ENCODE measurements at regions not wholly inside any gene's neighbourhood (a gene's known extent, or its start where the extent isn't known, plus 50 kb on each side); places are given as distances from the start of the nearest gene placed in this dataset.

DNA sequence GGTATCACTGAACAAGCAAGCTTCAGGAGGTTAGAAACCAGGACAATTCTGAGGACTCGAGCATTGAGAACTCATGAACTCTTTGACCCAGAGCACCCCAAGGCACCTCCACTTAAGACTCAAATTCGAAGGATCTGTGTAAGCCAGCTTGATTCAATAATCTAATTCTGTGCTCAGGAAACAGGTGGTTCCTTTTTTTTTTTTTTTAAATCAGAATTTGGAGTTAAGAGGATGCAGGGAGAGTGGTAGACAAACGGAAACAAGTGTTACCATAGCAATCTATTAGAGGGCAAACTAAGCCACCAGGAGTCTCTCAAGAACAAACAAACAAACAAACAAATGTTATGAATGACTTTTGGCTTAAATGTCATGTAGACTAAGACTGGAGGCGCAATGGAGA lies 53.8 kb upstream of the DPH5 start:
- in situ Hi-C loops (cut with HindIII; ENCODE audit: low pct_unique_long_range_greater_than_20kb, low sequenced_read_pairs) = no loop called here
- CTCF ChIA-PET = no interaction called here

DNA sequence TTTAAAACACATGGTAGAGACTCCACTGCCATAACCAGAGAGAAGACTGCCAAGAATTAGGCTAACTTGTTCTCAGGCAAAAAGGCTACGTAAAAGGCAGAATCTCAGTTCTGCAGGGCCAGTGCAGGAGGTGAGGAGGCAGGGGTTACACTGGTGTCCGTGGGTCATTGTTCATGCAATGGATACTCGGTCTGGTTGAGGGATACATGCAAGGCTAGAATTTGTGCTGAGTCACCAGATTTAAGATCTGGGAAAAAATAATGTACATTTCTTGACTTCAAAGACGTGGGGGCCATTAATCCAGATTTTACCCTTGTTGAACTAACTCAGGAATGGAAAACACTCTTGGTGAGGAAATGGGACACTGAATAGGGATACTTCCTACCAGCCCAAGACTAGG lies 52.3 kb upstream of the DPH5 start:
- no peak for ATAC-seq
- no peak for TF ChIP-seq SIN3A (IDR thresholded peaks at IDR 0.05; ENCODE audit: borderline replicate concordance, insufficient read depth, low read depth, low read length)
- TF ChIP-seq, protein P1, sequence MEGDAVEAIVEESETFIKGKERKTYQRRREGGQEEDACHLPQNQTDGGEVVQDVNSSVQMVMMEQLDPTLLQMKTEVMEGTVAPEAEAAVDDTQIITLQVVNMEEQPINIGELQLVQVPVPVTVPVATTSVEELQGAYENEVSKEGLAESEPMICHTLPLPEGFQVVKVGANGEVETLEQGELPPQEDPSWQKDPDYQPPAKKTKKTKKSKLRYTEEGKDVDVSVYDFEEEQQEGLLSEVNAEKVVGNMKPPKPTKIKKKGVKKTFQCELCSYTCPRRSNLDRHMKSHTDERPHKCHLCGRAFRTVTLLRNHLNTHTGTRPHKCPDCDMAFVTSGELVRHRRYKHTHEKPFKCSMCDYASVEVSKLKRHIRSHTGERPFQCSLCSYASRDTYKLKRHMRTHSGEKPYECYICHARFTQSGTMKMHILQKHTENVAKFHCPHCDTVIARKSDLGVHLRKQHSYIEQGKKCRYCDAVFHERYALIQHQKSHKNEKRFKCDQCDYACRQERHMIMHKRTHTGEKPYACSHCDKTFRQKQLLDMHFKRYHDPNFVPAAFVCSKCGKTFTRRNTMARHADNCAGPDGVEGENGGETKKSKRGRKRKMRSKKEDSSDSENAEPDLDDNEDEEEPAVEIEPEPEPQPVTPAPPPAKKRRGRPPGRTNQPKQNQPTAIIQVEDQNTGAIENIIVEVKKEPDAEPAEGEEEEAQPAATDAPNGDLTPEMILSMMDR (IDR thresholded peaks at IDR 0.05) = no peak
- no peak for TF ChIP-seq POLR2AphosphoS5 (IDR thresholded peaks at IDR 0.05; ENCODE audit: low read depth, low read length)
- TF ChIP-seq, protein P2, sequence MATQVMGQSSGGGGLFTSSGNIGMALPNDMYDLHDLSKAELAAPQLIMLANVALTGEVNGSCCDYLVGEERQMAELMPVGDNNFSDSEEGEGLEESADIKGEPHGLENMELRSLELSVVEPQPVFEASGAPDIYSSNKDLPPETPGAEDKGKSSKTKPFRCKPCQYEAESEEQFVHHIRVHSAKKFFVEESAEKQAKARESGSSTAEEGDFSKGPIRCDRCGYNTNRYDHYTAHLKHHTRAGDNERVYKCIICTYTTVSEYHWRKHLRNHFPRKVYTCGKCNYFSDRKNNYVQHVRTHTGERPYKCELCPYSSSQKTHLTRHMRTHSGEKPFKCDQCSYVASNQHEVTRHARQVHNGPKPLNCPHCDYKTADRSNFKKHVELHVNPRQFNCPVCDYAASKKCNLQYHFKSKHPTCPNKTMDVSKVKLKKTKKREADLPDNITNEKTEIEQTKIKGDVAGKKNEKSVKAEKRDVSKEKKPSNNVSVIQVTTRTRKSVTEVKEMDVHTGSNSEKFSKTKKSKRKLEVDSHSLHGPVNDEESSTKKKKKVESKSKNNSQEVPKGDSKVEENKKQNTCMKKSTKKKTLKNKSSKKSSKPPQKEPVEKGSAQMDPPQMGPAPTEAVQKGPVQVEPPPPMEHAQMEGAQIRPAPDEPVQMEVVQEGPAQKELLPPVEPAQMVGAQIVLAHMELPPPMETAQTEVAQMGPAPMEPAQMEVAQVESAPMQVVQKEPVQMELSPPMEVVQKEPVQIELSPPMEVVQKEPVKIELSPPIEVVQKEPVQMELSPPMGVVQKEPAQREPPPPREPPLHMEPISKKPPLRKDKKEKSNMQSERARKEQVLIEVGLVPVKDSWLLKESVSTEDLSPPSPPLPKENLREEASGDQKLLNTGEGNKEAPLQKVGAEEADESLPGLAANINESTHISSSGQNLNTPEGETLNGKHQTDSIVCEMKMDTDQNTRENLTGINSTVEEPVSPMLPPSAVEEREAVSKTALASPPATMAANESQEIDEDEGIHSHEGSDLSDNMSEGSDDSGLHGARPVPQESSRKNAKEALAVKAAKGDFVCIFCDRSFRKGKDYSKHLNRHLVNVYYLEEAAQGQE (IDR thresholded peaks at IDR 0.05; ENCODE audit: insufficient read depth in 1 of 2, low read depth in 2 of 2, low read length in 1 of 2) = no peak
- no peak for TF ChIP-seq TCF7L2 (IDR thresholded peaks at IDR 0.05; ENCODE audit: low read depth, low read length)
- Histone ChIP-seq H3K27me3 (ENCODE audit: control insufficient read depth, insufficient read depth, low read length) (no peaks in the 10 kb centered on the region), H3K27ac (ENCODE audit: low read length) (no peak overlapping the region), H3K9me3 (ENCODE audit: control insufficient read depth, insufficient read depth, low read depth, low read length) (no peaks in the 10 kb centered on the region), H3K4me1 (ENCODE audit: control insufficient read depth, insufficient read depth, low read length) (no peaks in the 10 kb centered on the region), H3K36me3 (ENCODE audit: control insufficient read depth, insufficient read depth, low read length) (no peaks in the 10 kb centered on the region), H3K4me3 (ENCODE audit: low read depth in 2 of 2, low read length in 2 of 2) (no peak overlapping the region)
- DNase-seq (ENCODE audit: low read depth, low spot score) = no peak
- ChIA-PET CTCF (no interaction called here), POLR2A (no interaction called here)
- BruUV-seq (replicated peaks) = no TSS peak
- intact Hi-C loops (cut with micrococcal nuclease; ENCODE audit: unreplicated experiment) = no loop called here
- in situ Hi-C loops (cut with HindIII; ENCODE audit: low pct_unique_long_range_greater_than_20kb, low sequenced_read_pairs) = no loop called here

More for the DNA sequence above, 53.8 kb upstream of the DPH5 start:
- H3K36me3 ChIP-seq (ENCODE audit: control insufficient read depth, insufficient read depth, low read length) = no peaks in the 10 kb centered on the region
- DNase-seq (ENCODE audit: low read depth, low spot score) (no peak), ATAC-seq (no peak)
- TF ChIP-seq, protein P1 (IDR thresholded peaks at IDR 0.05) = no peak
- TF ChIP-seq POLR2AphosphoS5 (IDR thresholded peaks at IDR 0.05; ENCODE audit: low read depth, low read length) (no peak), TCF7L2 (IDR thresholded peaks at IDR 0.05; ENCODE audit: low read depth, low read length) (no peak)
- BruUV-seq (replicated peaks) = no TSS peak
- no peak overlapping the region for H3K27ac ChIP-seq (ENCODE audit: low read length)
- no peaks in the 10 kb centered on the region for H3K4me1 ChIP-seq (ENCODE audit: control insufficient read depth, insufficient read depth, low read length)
- no peak overlapping the region for H3K4me3 ChIP-seq (ENCODE audit: low read depth in 2 of 2, low read length in 2 of 2)
- POLR2A ChIA-PET = interaction anchor here (0.6 kb wide), 1 partner anchor 25 kb away, joined by 3 read pairs; no protein-coding TSS in a partner anchor
- intact Hi-C loops (cut with micrococcal nuclease; ENCODE audit: unreplicated experiment) = no loop called here
- no peaks in the 10 kb centered on the region for H3K27me3 ChIP-seq (ENCODE audit: control insufficient read depth, insufficient read depth, low read length)
- H3K9me3 ChIP-seq (ENCODE audit: control insufficient read depth, insufficient read depth, low read depth, low read length) = no peaks in the 10 kb centered on the region

Measured in Panc1 (cell line).